HCT116 (cell line): ENCODE measurements at regions not wholly inside any gene's neighbourhood (a gene's known extent, or its start where the extent isn't known, plus 50 kb on each side); places are given as distances from the start of the nearest gene placed in this dataset.

Source experiments
- ATAC-seq: fragments of 200-7000 bp; cut with Tn5 transposase; 2 replicates; pipeline ENCODE4 v1.9.1; 2020; ENCODE audit warnings: mild to moderate bottlenecking, moderate library complexity
- BruUV-seq: library from RNA; stranded (reverse); fragments of 400-500 nt; replicated peaks from 2 replicates; lab custom pipeline; 2021; lab: Mats Ljungman, UMichigan
- CTCF ChIA-PET: fragments of 300-600 bp; sonication (Branson Sonifier 250); formaldehyde crosslinking; loops from one replicate; lab custom pipeline; 2021; ENCODE audit warnings: antibody characterized with exemption; lab: Charles Lee
- POLR2A ChIA-PET: fragments of 300-600, 350-600 bp; sonication (Branson Sonifier 250); formaldehyde crosslinking; loops from one replicate; lab custom pipeline; 2021; ENCODE audit warnings: antibody characterized with exemption; lab: Charles Lee
- RAD21 ChIA-PET, 2 experiments: fragments of 300-600 bp; sonication (Branson Sonifier 250); formaldehyde crosslinking; loops; one replicate each; lab custom pipeline; 2023; ENCODE audit warnings: low total read pairs in 2 of 2; ENCODE audit not compliant: uncharacterized antibody in 2 of 2, unreplicated experiment in 2 of 2, low non-redundant PET in 1 of 2; lab: Charles Lee
- DNase-seq: peaks from one replicate; pipeline ENCODE4 v3.0.0-alpha.2; 2010; ENCODE audit warnings: low read depth, low spot score
- H2AFZ ChIP-seq: fragments of 200-600 bp; shearing (Covaris generic), sonication (generic); 2 replicates; pipeline ENCODE4 v1.6.1; 2017; ENCODE audit warnings: low read depth, mixed run types, mixed read lengths, antibody characterized with exemption, low read length; ENCODE audit not compliant: poor library complexity, severe bottlenecking
- H3K27ac ChIP-seq: 2 replicates; pipeline ENCODE4 v1.5.1; 2012; ENCODE audit warnings: low read depth, low read length
- H3K27me3 ChIP-seq: fragments of 200-600 bp; sonication (generic); 2 replicates; pipeline ENCODE4 v1.6.1; 2016; ENCODE audit warnings: mixed run types, low read length, mixed read lengths; ENCODE audit not compliant: insufficient read depth
- H3K36me3 ChIP-seq, 2 experiments: fragments of 200-500 bp in 1 of 2; fragments of 200-600 bp in 1 of 2; sonication (Bioruptor generic) in 1 of 2; sonication (generic) in 1 of 2; 2 replicates each; pipeline versions ENCODE4 v1.5.1 to v1.6.1; 2014 to 2016; ENCODE audit warnings: low read length in 2 of 2, inconsistent platforms in 1 of 2, mixed read lengths in 1 of 2, mixed run types in 1 of 2; ENCODE audit not compliant: insufficient read depth in 2 of 2, control insufficient read depth in 1 of 2
- H3K4me1 ChIP-seq, 2 experiments: fragments of 200-600 bp in 1 of 2; sonication (generic) in 1 of 2; 2 replicates each; pipeline versions ENCODE4 v1.5.1 to v1.6.1; 2012 to 2017; ENCODE audit warnings: low read length in 2 of 2, inconsistent platforms in 1 of 2, mild to moderate bottlenecking in 1 of 2, mixed read lengths in 1 of 2, mixed run types in 1 of 2, moderate library complexity in 1 of 2; ENCODE audit not compliant: insufficient read depth in 2 of 2, control insufficient read depth in 1 of 2
- H3K4me2 ChIP-seq: fragments of 200-600 bp; sonication (generic); 2 replicates; pipeline ENCODE4 v1.6.1; 2017; ENCODE audit warnings: mixed run types, low read length, mixed read lengths
- H3K4me3 ChIP-seq, 2 experiments: fragments of 200-600 bp in 1 of 2; sonication (generic) in 1 of 2; replicated peaks in 1 of 2; 2 replicates each; pipeline ENCODE4 v1.5.1; 2011 to 2016; ENCODE audit warnings: low read length in 2 of 2, control low read depth in 1 of 2, low read depth in 1 of 2, mild to moderate bottlenecking in 1 of 2, mixed read lengths in 1 of 2, mixed run types in 1 of 2
- H3K79me2 ChIP-seq: fragments of 200-600 bp; sonication (generic); 2 replicates; pipeline ENCODE4 v1.6.1; 2017; ENCODE audit warnings: mild to moderate bottlenecking, mixed run types, low read length, moderate library complexity, mixed read lengths; ENCODE audit not compliant: insufficient read depth
- H3K9ac ChIP-seq: fragments of 200-600 bp; sonication (generic); 2 replicates; pipeline ENCODE4 v1.6.1; 2016; ENCODE audit warnings: low read length, mixed read lengths
- H3K9me2 ChIP-seq: fragments of 200-600 bp; sonication (generic), shearing (Covaris generic); 2 replicates; pipeline ENCODE4 v1.6.1; 2017; ENCODE audit warnings: mixed run types, mild to moderate bottlenecking, moderate library complexity; ENCODE audit not compliant: insufficient read depth
- H3K9me3 ChIP-seq, 2 experiments: fragments of 200-500 bp in 1 of 2; fragments of 200-600 bp in 1 of 2; sonication (Bioruptor generic) in 1 of 2; sonication (generic) in 1 of 2; 2 replicates each; pipeline ENCODE4 v1.6.1; 2014 to 2017; ENCODE audit warnings: low read length in 2 of 2, mixed read lengths in 2 of 2, inconsistent platforms in 1 of 2, low read depth in 1 of 2, mild to moderate bottlenecking in 1 of 2, mixed run types in 1 of 2, moderate library complexity in 1 of 2; ENCODE audit not compliant: control insufficient read depth in 1 of 2, insufficient read depth in 1 of 2
- H4K20me1 ChIP-seq: fragments of 200-600 bp; sonication (generic), shearing (Covaris generic); 2 replicates; pipeline ENCODE4 v1.6.1; 2017; ENCODE audit warnings: mixed run types, mild to moderate bottlenecking, moderate library complexity; ENCODE audit not compliant: insufficient read depth
- CBX3 ChIP-seq: IDR thresholded peaks from 2 replicates; pipeline ENCODE4 v1.6.1; 2012; ENCODE audit warnings: low read depth
- CEBPB ChIP-seq: IDR thresholded peaks from 2 replicates; pipeline ENCODE4 v1.6.1; 2012; ENCODE audit warnings: low read depth
- EGR1 ChIP-seq: IDR thresholded peaks from 2 replicates; pipeline ENCODE4 v1.6.1; 2012; ENCODE audit warnings: low read depth
- POLR2AphosphoS5 ChIP-seq: IDR thresholded peaks from 2 replicates; pipeline ENCODE4 v1.6.1; 2011; ENCODE audit warnings: mild to moderate bottlenecking, low read depth, low read length, moderate library complexity
- SP1 ChIP-seq: IDR thresholded peaks from 2 replicates; pipeline ENCODE4 v1.6.1; 2012; ENCODE audit warnings: low read depth
- TCF7L2 ChIP-seq: IDR thresholded peaks from 2 replicates; pipeline ENCODE4 v1.7.0; 2011; ENCODE audit warnings: borderline replicate concordance, inconsistent platforms; ENCODE audit not compliant: insufficient read depth, insufficient read length; ENCODE audit errors: extremely low read depth
- ZNF274 ChIP-seq: fragments of 200-500 bp; sonication (Bioruptor generic); IDR thresholded peaks from 2 replicates; pipeline ENCODE4 v1.6.1; 2014; ENCODE audit warnings: mild to moderate bottlenecking, low read depth, low read length, inconsistent platforms
- intact Hi-C: fragments of 100-400 bp; cut with micrococcal nuclease; formaldehyde crosslinking; loops from 2 replicates; pipeline ENCODE4 v1.10.0; 2022
- TF ChIP-seq, protein P1 (sequence below): IDR thresholded peaks from 2 replicates; pipeline ENCODE4 v1.6.1; 2011; ENCODE audit warnings: mild to moderate bottlenecking, low read length, moderate library complexity; ENCODE audit not compliant: insufficient replicate concordance; ENCODE audit errors: extremely low read depth

DNA sequence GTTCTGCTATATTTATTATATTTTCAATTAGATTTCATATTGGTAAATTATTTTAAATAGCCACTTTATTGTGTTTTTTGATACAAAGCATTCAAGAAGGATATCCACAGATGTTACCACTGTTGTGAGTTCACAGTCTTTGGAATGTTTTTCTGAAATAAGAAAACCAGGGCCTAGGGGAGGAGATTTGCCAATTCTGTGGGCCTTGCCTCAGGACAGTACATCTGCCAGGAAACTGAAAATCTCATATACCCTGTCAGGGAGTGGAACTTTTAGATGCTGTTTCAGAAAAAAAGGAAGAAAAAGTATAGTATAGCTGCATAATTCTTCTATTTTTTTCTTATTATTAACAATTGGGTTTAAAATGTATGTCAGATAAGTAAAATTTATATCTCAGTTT, 995.9 kb upstream of the ADGRB3 start (continued):
- TF ChIP-seq TCF7L2 (no peak), EGR1 (no peak)

DNA sequence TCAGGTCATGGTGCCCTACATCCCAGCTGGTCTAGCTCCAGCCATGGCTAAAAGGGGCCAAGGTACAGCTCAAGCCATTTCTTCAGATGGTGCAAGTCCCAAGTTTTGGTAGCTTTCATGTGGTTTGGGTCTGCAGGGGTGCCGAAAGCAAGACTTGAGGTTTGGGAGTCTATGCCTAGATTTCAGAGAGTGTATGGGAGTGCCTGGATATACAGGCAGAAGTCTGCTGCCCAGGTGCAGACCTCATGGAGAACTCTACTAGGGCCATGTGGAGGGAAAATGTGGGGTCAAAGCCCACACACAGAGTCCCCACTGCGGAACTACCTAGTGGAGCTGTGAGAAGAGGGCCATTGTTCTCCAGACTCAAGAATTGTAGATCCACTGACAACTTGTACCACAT, 1000.9 kb upstream of the ADGRB3 start:
- Histone ChIP-seq H3K4me1 (no peaks in the 10 kb centered on the region), H3K4me2 (no peak overlapping the region), H3K27me3 (no peaks in the 10 kb centered on the region), H4K20me1 (no peaks in the 10 kb centered on the region), H2AFZ (no peak overlapping the region), H3K36me3 (no peaks in the 10 kb centered on the region), H3K9me2 (no peaks in the 10 kb centered on the region), H3K79me2 (no peaks in the 10 kb centered on the region), H3K27ac (no peak overlapping the region), H3K4me3 (no peak overlapping the region), H3K9ac (no peak overlapping the region), H3K9me3 (peaks cover 9 to 30% of the 10 kb centered on the region in 2 experiments; a peak in 3 of 4 replicates)
- POLR2A ChIA-PET, result no interaction called here
- RAD21 ChIA-PET, result no interaction called here
- no peak for DNase-seq
- no peak for ATAC-seq
- CTCF ChIA-PET, result no interaction called here
- intact Hi-C loops, result no loop called here
- TF ChIP-seq TCF7L2 (no peak), CEBPB (no peak), CBX3 (no peak), ZNF274 (no peak), POLR2AphosphoS5 (no peak), SP1 (no peak)
- TF ChIP-seq, protein P1, sequence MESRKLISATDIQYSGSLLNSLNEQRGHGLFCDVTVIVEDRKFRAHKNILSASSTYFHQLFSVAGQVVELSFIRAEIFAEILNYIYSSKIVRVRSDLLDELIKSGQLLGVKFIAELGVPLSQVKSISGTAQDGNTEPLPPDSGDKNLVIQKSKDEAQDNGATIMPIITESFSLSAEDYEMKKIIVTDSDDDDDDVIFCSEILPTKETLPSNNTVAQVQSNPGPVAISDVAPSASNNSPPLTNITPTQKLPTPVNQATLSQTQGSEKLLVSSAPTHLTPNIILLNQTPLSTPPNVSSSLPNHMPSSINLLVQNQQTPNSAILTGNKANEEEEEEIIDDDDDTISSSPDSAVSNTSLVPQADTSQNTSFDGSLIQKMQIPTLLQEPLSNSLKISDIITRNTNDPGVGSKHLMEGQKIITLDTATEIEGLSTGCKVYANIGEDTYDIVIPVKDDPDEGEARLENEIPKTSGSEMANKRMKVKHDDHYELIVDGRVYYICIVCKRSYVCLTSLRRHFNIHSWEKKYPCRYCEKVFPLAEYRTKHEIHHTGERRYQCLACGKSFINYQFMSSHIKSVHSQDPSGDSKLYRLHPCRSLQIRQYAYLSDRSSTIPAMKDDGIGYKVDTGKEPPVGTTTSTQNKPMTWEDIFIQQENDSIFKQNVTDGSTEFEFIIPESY, result no peak
- no TSS peak for BruUV-seq
